Activated naive CD4-positive, alpha-beta T cell treated with anti-CD3 and anti-CD28 coated beads, Interleukin-2, amount 50 U/mL, for 72 hours (primary cell): ENCODE measurements at regions not wholly inside any gene's neighbourhood (a gene's known extent, or its start where the extent isn't known, plus 50 kb on each side); places are given as distances from the start of the nearest gene placed in this dataset.
"Not testable (repeated sequence)": the region's sequence is repeated elsewhere in the genome, so short reads cannot be mapped to it uniquely, and the experiment has no call there.

Source experiments
- ATAC-seq, 2 donors: fragments of 150-1000 bp; cut with Tn5 transposase; 2 replicates each; pipeline ENCODE4 v1.10.0; 2021; ENCODE audit warnings: mild to moderate bottlenecking in 2 of 2, moderate library complexity in 2 of 2
- DNase-seq, 2 donors: peaks; one replicate each; pipeline ENCODE4 v3.0.0; 2021 to 2022; ENCODE audit warnings: low spot score in 2 of 2
- H3K27ac Mint-ChIP-seq, 2 donors: one replicate each; pipeline ENCODE4 v1.8.0; 2022; ENCODE audit warnings: mild to moderate bottlenecking in 2 of 2, mixed read lengths in 2 of 2
- H3K36me3 Mint-ChIP-seq, 2 donors: one replicate each; pipeline ENCODE4 v1.8.0; 2022; ENCODE audit warnings: mixed read lengths in 2 of 2
- H3K9me3 Mint-ChIP-seq, 2 donors: one replicate each; pipeline ENCODE4 v1.8.0; 2022; ENCODE audit warnings: mixed read lengths in 2 of 2

DNA sequence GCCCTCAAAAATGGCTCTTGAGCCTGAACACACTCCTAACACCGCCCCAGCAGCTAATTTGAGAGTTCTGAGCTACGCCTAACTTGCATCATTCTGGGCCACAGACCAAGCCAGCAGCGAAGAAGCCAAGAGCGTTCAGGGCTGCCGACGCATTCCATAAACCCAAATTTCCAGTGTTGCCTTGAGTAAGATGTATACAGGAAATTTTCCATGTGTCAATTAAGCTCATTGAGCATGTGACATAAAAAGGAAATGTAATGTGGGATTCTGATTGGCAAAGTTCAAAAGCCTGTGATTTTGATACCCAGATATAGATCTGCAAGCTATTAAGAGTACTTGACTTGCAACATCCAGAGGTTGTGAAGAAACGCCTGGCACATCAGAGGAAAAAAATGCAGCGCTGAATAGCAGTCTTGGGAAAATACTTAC, 148.6 kb upstream of the NR2F2 start:
- ATAC-seq (no peak), DNase-seq (no peak)
- H3K9me3 Mint-ChIP-seq: no peaks in the 10 kb centered on the region
- no peak overlapping the region for H3K27ac Mint-ChIP-seq
- no peaks in the 10 kb centered on the region for H3K36me3 Mint-ChIP-seq

DNA sequence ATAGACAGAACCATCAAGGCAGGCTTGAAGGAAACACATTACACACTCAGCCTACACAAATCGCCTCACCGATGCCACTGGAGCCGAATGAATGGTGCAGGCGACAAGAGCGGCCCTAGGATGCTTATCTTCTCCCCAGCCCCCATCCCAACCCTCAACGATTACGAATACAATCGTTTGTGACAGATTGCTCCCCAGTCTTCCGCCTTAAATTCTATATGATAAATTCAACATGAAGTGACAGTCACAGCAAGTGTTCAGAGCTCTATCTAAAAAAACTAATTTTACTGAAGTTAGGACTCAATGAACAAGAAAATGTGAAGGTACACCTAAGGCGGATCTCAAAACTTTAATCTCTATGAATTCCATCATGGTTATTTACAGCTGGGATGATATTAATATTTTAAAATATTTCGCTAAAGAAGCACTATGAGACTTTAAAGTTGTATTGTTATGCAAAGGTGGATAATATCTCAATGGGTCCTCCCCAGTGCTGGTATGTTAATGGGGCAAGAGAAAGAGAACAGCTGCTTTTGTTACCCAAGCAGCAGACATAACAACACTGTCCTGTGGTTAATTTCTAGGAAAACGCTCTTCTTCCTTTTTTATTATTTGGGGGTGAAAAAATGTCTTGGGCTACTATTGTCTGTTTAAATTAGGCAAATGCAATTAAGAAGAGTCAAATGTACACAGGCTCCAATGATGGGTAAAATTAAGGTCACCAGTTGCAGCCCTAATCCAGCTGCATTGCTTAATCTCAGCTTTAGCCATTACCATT, 147.6 kb upstream of the NR2F2 start:
- DNase-seq (no peak), ATAC-seq (no peak)
- no peaks in the 10 kb centered on the region for H3K36me3 Mint-ChIP-seq
- H3K27ac Mint-ChIP-seq: no peak overlapping the region
- no peaks in the 10 kb centered on the region for H3K9me3 Mint-ChIP-seq

DNA sequence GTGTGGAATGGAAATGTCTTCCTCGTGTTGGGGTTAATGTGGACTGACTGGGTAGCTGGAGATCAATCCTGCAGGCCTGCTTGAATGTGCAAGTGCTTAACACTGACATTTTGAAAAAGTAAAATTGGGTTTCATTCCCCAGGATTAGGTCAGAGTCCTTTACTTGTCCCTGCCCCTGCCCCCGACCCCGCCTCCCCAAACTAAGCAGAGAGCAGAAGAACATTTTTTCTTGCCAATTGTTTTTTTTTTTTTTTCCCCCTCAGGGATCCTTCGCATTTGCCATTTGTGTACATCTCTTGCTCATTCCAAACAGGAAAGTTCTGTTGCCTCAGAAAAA, 147.0 kb upstream of the NR2F2 start:
- Mint-ChIP-seq H3K9me3 (no peaks in the 10 kb centered on the region), H3K27ac (no peak overlapping the region), H3K36me3 (no peaks in the 10 kb centered on the region)
- DNase-seq (no peak), ATAC-seq (no peak)

DNA sequence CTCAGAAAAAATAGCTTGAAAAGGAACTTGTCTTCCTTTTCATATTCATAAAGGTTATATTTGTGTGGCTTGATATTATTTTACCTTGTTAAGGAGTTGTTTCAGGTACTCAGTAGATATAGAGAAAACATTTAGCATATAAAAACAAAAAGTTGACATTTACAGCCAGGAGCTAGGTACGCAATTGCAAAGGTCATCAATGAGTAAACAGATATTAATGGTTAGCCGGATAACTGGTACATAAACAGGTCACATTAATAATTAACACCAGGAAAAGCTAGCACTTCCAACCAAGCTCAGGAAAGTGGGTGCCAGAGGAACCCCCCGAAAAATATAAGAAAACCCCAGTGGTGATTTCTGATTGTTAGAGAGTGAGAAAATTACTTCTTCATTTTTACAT, 146.6 kb upstream of the NR2F2 start:
- DNase-seq (no peak), ATAC-seq (no peak)
- Mint-ChIP-seq H3K9me3 (no peaks in the 10 kb centered on the region), H3K36me3 (no peaks in the 10 kb centered on the region), H3K27ac (no peak overlapping the region)

DNA sequence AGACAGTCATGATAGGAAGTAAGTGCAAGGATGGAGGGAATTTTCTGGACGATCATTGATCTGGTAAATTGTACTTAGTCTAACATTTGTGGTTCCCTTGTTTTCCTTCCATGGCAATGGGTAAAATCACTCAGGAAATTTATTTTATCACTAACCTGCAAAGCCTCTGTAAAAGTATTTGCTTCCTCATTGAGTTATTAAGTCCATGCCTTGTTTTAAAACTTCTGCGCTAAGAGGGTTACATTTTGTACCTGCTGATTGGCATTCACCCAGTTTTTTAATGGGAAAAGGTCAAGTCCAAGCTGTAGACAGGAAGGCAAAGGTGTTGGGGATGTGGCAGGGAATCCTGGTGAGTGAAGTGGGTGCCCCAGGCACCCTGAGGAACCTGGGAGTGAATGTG, 146.2 kb upstream of the NR2F2 start:
- Mint-ChIP-seq H3K9me3 (no peaks in the 10 kb centered on the region), H3K36me3 (no peaks in the 10 kb centered on the region), H3K27ac (no peak overlapping the region)
- no peak for ATAC-seq
- no peak for DNase-seq

DNA sequence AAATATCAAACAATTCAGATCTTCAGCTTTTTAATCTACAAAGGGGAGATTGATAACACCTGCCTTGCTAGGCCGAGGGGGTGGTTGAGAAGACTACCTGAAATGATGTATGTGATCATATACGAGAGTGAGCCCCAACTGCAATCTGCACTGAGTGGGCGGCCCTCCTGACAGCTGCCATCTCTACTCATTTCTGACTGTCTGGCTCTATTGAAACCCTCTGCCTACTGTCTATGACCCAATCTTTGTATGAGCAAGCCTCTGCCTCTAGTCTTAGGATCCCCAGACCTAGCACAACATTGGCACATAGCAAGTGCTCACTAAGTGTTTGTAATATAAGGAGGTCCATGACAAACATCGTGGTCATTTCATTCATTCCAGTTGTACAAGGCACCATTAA, 144.4 kb upstream of the NR2F2 start:
- Mint-ChIP-seq H3K9me3 (peaks cover 0 to 5% of the 10 kb centered on the region in 2 donors), H3K27ac (no peak overlapping the region), H3K36me3 (no peaks in the 10 kb centered on the region)
- DNase-seq: no peak
- ATAC-seq: no peak

DNA sequence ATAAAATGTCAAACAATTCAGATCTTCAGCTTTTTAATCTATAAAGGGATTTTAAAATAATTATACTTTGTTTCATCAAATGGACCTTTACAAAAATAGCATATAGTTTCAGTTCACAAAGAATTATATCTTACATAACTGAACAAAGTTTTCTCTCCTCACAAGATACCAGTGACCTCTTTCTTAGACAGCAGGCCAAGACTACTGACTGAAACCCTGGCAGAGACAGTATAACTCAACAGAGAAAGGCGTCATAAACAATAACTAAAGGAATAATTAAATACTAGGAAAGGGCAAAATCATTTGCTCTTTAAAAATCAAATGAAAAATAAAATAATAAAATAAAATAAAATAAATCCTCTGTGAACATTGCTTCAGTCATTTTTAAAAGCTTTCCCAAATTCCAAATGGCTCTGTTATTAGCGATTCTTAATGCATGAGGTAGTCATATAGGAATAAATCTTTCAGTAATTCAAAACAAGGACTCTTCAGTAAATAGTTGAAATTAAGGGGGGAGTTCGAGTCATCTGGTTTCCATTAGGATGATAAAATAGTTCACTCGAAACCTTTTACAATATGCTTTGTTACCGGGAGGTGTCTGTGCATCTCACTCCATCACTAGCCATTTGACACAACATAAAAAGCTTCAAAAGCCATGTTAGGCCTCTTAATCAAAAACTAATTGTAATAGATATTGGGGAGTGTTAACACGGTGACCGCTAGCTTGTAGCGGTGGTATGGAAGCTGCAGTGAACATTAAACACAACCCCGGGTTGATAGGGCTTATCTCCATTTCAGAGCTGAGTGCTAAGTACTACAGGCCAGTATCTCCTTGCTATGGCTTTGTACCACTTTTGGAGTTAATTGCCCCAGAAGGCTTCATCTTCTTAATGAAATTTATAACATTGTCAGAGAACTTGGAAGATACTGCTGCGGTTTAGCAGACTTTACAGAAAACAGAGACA, 142.9 kb upstream of the NR2F2 start:
- H3K36me3 Mint-ChIP-seq: no peaks in the 10 kb centered on the region
- H3K9me3 Mint-ChIP-seq: peaks cover 0 to 5% of the 10 kb centered on the region in 2 donors
- DNase-seq (no peak), ATAC-seq (no peak)
- H3K27ac Mint-ChIP-seq: no peak overlapping the region

DNA sequence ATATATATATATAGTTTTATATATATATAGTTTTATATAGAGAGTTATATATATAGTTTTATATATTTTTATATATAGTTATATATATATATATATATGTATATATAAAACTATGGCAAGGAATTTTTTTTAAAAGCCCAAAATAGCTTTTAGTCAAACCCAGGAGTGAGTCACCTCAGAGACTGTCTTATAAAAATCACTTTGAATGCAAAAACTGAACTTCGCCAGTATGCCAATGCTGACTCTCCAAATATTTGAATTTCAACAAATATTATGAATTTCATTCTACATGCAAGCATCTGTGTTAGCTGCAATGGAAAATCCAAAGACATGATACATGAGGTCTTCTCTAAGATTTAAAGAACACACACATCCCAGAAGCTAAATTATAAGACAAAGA, 132.8 kb upstream of the NR2F2 start:
- H3K27ac Mint-ChIP-seq: no peak overlapping the region
- H3K36me3 Mint-ChIP-seq: peaks cover 0 to 11% of the 10 kb centered on the region in 2 donors
- no peak for ATAC-seq
- DNase-seq: no peak
- H3K9me3 Mint-ChIP-seq: peaks cover 6 to 10% of the 10 kb centered on the region in 2 donors

DNA sequence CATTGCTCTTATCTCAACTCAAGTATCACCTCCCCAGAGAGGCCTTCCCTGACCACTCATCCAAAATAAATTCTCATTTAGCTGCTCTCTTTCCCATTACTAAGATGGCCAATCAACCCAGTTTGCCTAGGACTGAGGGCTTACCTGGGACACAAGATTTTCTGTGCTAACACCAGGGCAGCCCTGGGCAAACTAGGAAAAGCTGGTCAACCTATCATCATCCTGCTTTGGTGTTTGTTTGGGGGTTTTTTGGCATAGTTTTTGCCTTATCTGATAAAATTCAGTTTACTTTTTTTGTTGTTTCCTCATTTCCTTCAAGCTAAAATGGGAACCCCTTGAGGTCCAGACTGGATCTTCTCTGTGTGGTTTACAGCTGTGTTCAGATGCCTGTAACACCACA, 131.4 kb upstream of the NR2F2 start:
- DNase-seq (no peak), ATAC-seq (no peak)
- H3K36me3 Mint-ChIP-seq: peaks cover 0 to 11% of the 10 kb centered on the region in 2 donors
- H3K9me3 Mint-ChIP-seq: peaks cover 6 to 10% of the 10 kb centered on the region in 2 donors
- no peak overlapping the region for H3K27ac Mint-ChIP-seq

DNA sequence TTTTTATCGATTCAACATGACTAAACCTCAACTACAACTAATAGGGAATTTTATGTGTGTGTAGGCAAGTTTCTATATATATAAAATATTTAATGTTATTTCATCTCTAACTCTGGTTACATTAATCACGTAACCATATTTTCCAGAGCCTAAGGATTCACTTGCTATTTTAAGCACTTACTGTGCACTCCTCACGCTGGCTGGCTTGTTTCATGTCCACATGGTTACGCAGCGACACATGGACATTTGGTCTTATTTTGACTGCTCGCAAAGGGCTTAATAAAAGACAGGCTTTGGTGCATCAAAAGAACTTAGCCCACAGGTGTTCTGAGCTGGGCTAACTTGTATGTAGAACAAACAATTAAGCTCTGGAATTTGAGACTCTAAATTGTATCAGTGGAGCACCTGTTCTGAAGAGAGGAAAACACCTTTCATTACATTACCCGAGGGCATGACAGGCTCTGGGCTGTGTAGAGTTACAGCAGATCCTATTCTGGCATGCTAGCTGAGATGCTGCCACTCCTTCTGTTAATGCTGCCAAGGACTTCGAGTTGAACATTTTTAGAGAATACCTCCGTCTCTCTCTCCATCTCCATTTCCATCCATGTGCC, 130.0 kb upstream of the NR2F2 start:
- H3K36me3 Mint-ChIP-seq: peaks cover 0 to 11% of the 10 kb centered on the region in 2 donors
- H3K9me3 Mint-ChIP-seq: peaks cover 6 to 10% of the 10 kb centered on the region in 2 donors
- ATAC-seq: no peak
- DNase-seq: no peak
- H3K27ac Mint-ChIP-seq: no peak overlapping the region

DNA sequence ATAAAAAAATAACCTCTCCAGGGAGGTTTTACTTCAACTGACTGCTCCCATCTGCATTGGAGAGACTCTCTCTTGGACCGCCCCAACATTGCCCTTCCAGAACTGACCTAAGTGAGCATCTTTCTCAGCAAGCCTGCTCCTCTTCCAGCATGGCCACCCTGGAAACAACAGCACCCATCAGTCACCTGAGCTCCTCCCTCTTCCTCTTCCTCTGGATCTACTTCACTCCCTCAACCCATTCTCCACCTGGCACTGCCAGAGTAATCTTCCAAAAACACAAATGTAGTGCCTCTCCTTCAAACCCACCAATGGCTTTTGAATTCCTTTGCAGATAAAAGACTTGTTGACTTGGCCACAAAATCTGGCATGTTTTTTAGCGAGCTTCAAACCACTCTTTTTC, 128.8 kb upstream of the NR2F2 start:
- H3K27ac Mint-ChIP-seq: no peak overlapping the region
- DNase-seq (no peak), ATAC-seq (no peak)
- peaks cover 0 to 11% of the 10 kb centered on the region in 2 donors for H3K36me3 Mint-ChIP-seq
- peaks cover 6 to 12% of the 10 kb centered on the region in 2 donors for H3K9me3 Mint-ChIP-seq

DNA sequence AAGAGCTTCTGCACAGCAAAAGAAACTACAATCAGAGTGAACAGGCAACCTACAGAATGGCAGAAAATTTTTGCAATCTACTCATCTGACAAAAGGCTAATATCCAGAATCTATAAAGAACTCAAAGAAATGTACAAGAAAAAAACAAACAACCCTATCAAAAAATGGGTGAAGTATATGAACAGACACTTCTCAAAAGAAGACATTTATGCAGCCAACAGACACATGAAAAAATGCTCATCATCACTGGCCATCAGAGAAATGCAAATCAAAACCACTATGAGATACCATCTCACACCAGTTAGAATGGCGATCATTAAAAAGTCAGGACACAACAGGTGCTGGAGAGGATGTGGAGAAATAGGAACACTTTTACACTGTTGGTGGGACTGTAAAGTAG, 124.9 kb upstream of the NR2F2 start:
- not testable (repeated sequence) for ATAC-seq, H3K36me3 Mint-ChIP-seq, DNase-seq, H3K27ac Mint-ChIP-seq
- H3K9me3 Mint-ChIP-seq: peaks cover 6 to 17% of the 10 kb centered on the region in 2 donors

DNA sequence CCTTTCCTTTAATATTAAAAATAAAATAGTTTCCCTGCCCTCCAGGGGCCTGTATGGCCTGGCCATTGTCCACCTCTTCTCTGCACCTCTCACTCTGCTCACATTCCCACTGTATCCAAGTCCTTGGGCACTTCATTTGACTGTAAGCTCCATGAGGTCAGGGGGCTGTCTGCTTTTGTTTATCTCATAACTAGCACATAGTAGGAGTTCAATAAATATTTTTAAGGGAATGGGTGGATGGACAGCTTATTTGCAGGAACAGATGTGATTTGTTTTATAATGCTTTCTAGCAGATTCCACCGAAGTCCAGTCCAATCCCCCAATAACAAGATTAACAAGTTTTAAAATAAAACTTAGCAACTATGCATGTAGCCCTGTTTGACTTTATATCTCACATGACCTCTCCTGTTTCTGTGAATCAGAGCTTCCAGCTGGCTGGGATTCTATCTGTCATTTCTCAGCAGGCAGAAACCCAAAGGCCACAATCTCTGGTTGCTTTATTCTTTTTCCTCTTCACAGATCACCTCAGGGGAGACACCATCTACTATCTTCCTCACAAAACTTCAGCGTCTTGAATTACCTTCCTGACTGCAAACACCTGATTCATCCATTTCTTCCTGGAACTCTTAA, 123.0 kb upstream of the NR2F2 start:
- no peak for DNase-seq
- no peak for ATAC-seq
- no peak overlapping the region for H3K27ac Mint-ChIP-seq
- H3K36me3 Mint-ChIP-seq: no peaks in the 10 kb centered on the region
- peaks cover 0 to 15% of the 10 kb centered on the region in 2 donors for H3K9me3 Mint-ChIP-seq

DNA sequence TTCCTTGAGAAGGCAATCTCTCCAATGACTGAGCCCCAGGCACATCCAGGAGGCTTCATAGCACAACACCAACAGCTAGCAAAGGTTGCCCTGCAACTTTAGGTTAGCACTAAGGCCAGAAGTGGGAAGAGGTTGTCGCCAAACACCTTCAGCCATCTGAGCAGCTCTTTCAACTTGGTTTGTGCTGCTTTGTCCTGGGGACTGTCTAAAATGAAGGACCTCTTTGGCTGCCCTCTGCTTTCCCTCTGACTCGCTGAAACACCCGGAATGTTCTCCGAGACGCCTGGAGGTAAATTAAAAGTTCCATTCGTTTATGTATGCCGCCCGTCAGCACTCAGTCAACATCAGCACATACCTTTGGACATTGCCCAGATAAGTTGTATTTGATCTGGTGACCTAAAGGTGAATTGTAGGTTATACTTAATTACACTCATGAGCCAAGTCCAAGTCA, 121.2 kb upstream of the NR2F2 start:
- H3K9me3 Mint-ChIP-seq: peaks cover 0 to 15% of the 10 kb centered on the region in 2 donors
- DNase-seq (no peak), ATAC-seq (no peak)
- H3K36me3 Mint-ChIP-seq: no peaks in the 10 kb centered on the region
- no peak overlapping the region for H3K27ac Mint-ChIP-seq

DNA sequence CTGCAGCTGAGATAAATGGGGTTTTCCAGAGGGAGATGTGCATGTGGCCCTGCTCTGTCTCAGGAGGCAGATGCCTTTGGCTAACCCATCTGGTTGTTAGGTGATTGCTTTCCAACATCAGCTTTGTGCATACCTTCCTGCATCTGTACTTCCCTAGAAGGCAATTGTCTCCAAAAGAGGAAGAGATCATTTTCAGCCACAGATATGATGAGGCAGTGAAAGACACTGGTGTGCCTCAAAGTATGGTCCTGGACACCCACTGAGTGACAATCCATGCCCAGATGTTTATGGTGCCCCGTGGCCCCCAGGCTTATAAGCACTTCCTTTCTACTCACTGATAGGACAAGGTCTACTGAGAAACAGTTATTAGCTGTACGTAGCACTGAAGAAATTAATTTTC, 117.5 kb upstream of the NR2F2 start:
- no peak for ATAC-seq
- Mint-ChIP-seq H3K36me3 (peaks cover 0 to 13% of the 10 kb centered on the region in 2 donors), H3K9me3 (peaks cover 0 to 9% of the 10 kb centered on the region in 2 donors), H3K27ac (no peak overlapping the region)
- no peak for DNase-seq

DNA sequence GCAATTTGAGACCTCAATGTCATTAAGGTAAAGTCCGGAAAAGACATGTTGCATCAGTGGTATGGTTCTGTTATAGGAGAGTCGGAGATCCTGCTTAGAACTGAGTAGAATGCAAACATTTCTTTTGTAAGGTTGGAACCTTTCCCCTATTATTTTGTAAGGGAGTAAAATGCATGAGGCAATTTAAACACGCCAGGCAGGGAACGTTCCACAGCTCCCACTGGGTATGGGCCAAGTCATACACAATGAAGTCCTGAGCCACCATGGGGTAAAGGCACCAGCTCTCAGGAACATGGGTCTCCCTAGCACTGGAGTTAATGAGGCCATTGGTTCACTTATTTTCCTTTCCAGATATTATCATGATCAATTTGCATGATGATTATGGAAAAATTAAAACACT, 116.6 kb upstream of the NR2F2 start:
- DNase-seq: no peak
- peaks cover 0 to 13% of the 10 kb centered on the region in 2 donors for H3K36me3 Mint-ChIP-seq
- peaks cover 0 to 8% of the 10 kb centered on the region in 2 donors for H3K9me3 Mint-ChIP-seq
- ATAC-seq: no peak
- no peak overlapping the region for H3K27ac Mint-ChIP-seq

DNA sequence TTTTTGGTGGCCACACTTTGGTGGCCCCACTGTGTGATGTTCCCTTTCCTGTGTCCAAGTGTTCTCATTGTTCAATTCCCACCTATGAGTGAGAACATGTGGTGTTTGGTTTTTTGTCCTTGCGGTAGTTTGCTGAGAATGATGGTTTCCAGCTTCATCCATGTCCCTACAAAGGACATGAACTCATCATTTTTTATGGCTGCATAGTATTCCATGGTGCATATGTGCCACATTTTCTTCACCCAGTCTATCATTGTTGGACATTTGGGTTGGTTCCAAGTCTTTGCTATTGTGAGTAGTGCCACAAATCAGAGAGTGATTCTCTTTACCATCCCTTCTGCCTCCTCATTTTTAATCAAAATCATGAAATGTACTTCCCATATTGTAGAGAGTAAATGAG, 114.0 kb upstream of the NR2F2 start:
- Mint-ChIP-seq H3K36me3 (peaks cover 0 to 13% of the 10 kb centered on the region in 2 donors), H3K9me3 (peaks cover 4 to 11% of the 10 kb centered on the region in 2 donors)
- not testable (repeated sequence) for ATAC-seq, DNase-seq, H3K27ac Mint-ChIP-seq
